K562 (cell line): ENCODE measurements at regions not wholly inside any gene's neighbourhood (a gene's known extent, or its start where the extent isn't known, plus 50 kb on each side); places are given as distances from the start of the nearest gene placed in this dataset.

ENCODE experiments used
- ATAC-seq: fragments of 200-7000 bp; cut with Tn5 transposase; 3 replicates; pipeline ENCODE4 v1.9.1; 2020; ENCODE audit warnings: moderate library complexity
- BruUV-seq: library from RNA; stranded (reverse); fragments of 400-500 nt; replicated peaks from 2 replicates; lab custom pipeline; 2021; lab: Mats Ljungman, UMichigan
- CTCF ChIA-PET: fragments of 300-600 bp; formaldehyde crosslinking; extraction: SDS; loops from one replicate; lab custom pipeline; 2021; ENCODE audit warnings: low intra/inter-chr PET ratio; lab: Yijun Ruan, JAX
- POLR2A ChIA-PET: fragments of 300-600, 350-650 bp; sonication (Branson Sonifier 250); formaldehyde crosslinking; extraction: SDS; loops from one replicate; lab custom pipeline; 2021; ENCODE audit warnings: antibody characterized with exemption, inconsistent platforms; lab: Yijun Ruan, JAX
- DNase-seq, 4 experiments: peaks; one replicate each; pipeline versions ENCODE4 v3.0.0 to v3.0.0-alpha.2; 2011 to 2018; ENCODE audit warnings: low spot score in 3 of 4, mixed read lengths in 3 of 4; ENCODE audit errors: extremely low read depth in 1 of 4
- FAIRE-seq: peaks from 2 replicates; lab custom pipeline; 2011; peaks lifted over from hg19 to GRCh38; lab: Jason Lieb, UNC
- H2AFZ ChIP-seq: 2 replicates; pipeline ENCODE4 v1.6.0; 2011; ENCODE audit warnings: low read depth, low read length, control low read depth, inconsistent platforms
- H3K27ac ChIP-seq: fragments of 200-600 bp; 3 replicates; pipeline ENCODE4 v1.8.0; 2011; ENCODE audit warnings: low read depth, mild to moderate bottlenecking, control low read depth, inconsistent platforms, low read length, moderate library complexity, mixed read lengths; ENCODE audit errors: extremely low read depth
- H3K27me3 ChIP-seq, 2 experiments: fragments of 300-600 bp in 1 of 2; 2 replicates in 1 of 2; 3 replicates in 1 of 2; pipeline versions ENCODE4 v1.6.0 to v1.8.0; 2011; ENCODE audit warnings: inconsistent platforms in 2 of 2, low read length in 2 of 2, mild to moderate bottlenecking in 1 of 2, mixed read lengths in 1 of 2, moderate library complexity in 1 of 2; ENCODE audit not compliant: control insufficient read depth in 2 of 2, insufficient read depth in 2 of 2
- H3K36me3 ChIP-seq: fragments of 300-600 bp; 3 replicates; pipeline ENCODE4 v1.8.0; 2011; ENCODE audit warnings: mild to moderate bottlenecking, low read length, inconsistent platforms; ENCODE audit not compliant: control insufficient read depth, insufficient read depth
- H3K4me1 ChIP-seq, 2 experiments: fragments of 200-600 bp in 1 of 2; replicated peaks in 1 of 2; 2 replicates in 1 of 2; 3 replicates in 1 of 2; pipeline versions ENCODE4 v1.5.1 to v1.8.0; 2011; ENCODE audit warnings: inconsistent platforms in 2 of 2, low read length in 2 of 2, mild to moderate bottlenecking in 1 of 2, mixed read lengths in 1 of 2, moderate library complexity in 1 of 2; ENCODE audit not compliant: control insufficient read depth in 2 of 2, insufficient read depth in 2 of 2
- H3K4me2 ChIP-seq: 2 replicates; pipeline ENCODE4 v1.6.1; 2011; ENCODE audit warnings: low read length, control low read depth, inconsistent platforms, mixed read lengths; ENCODE audit not compliant: insufficient read depth
- H3K4me3 ChIP-seq: fragments of 200-600 bp; sonication (generic), shearing (Covaris generic); 2 replicates; pipeline ENCODE4 v1.5.1; 2016; ENCODE audit warnings: control low read depth, inconsistent platforms
- H3K79me2 ChIP-seq: fragments of 200-600 bp; 3 replicates; pipeline ENCODE4 v1.8.0; 2011; ENCODE audit warnings: low read length, inconsistent platforms; ENCODE audit not compliant: control insufficient read depth, insufficient read depth
- H3K9ac ChIP-seq, 2 experiments: 2 replicates each; pipeline versions ENCODE4 v1.6.0 to v1.6.1; 2011; ENCODE audit warnings: low read depth in 2 of 2, low read length in 2 of 2, control low read depth in 1 of 2, inconsistent platforms in 1 of 2, mild to moderate bottlenecking in 1 of 2, mixed read lengths in 1 of 2; ENCODE audit not compliant: insufficient read depth in 1 of 2
- H3K9me1 ChIP-seq: one replicate; pipeline ENCODE4 v1.6.0; 2011; ENCODE audit warnings: inconsistent platforms, mild to moderate bottlenecking, low read length, moderate library complexity; ENCODE audit not compliant: control insufficient read depth, insufficient read depth
- H3K9me3 ChIP-seq: replicated peaks from 2 replicates; pipeline ENCODE4 v1.5.1; 2011; ENCODE audit warnings: low read depth, low read length, inconsistent platforms; ENCODE audit not compliant: control insufficient read depth, insufficient read depth
- H4K20me1 ChIP-seq: replicated peaks from 2 replicates; pipeline ENCODE4 v1.6.1; 2011; ENCODE audit warnings: low read length, inconsistent platforms, mixed read lengths; ENCODE audit not compliant: control insufficient read depth, insufficient read depth
- ESRRB ChIP-seq: fragments of 250-450 bp; sonication (Bioruptor Pico); IDR thresholded peaks from 2 replicates; pipeline ENCODE4 v1.5.0; 2020; ENCODE audit warnings: mild to moderate bottlenecking, moderate library complexity, borderline replicate concordance
- GTF2B ChIP-seq: IDR thresholded peaks from 2 replicates; pipeline ENCODE4 v1.6.1; 2011; ENCODE audit not compliant: insufficient read length; ENCODE audit errors: extremely low read depth
- HDAC8 ChIP-seq: fragments of 450-650 bp; IDR thresholded peaks from 2 replicates; pipeline ENCODE4 v1.6.1; 2016; ENCODE audit warnings: mild to moderate bottlenecking, missing genetic modification characterization, moderate library complexity, missing compliant biosample characterization
- HIVEP1 ChIP-seq: fragments of 250-450 bp; sonication (Bioruptor Pico); IDR thresholded peaks from 2 replicates; pipeline ENCODE4 v1.4.0; 2020; ENCODE audit warnings: mild to moderate bottlenecking
- HNRNPH1 ChIP-seq: fragments of 200-400 bp; formaldehyde crosslinking; optimal IDR thresholded peaks from 2 replicates; pipeline ENCODE3; 2017; ENCODE audit warnings: low read depth, mild to moderate bottlenecking, low read length, moderate library complexity
- HNRNPL ChIP-seq: fragments of 200-400 bp; formaldehyde crosslinking; IDR thresholded peaks from 2 replicates; pipeline ENCODE4 v1.6.1; 2017; ENCODE audit warnings: low read depth, mild to moderate bottlenecking, low read length
- NCOR1 ChIP-seq: fragments of 450-650 bp; IDR thresholded peaks from 2 replicates; pipeline ENCODE4 v1.6.1; 2016; ENCODE audit warnings: mild to moderate bottlenecking, moderate library complexity
- NFXL1 ChIP-seq: fragments of 450-650 bp; formaldehyde crosslinking; IDR thresholded peaks from 2 replicates; pipeline ENCODE4 v1.4.0; 2021; ENCODE audit warnings: mild to moderate bottlenecking
- SIN3B ChIP-seq: fragments of 450-650 bp; IDR thresholded peaks from 2 replicates; pipeline ENCODE4 v1.6.1; 2017; ENCODE audit warnings: low read depth, mild to moderate bottlenecking, moderate library complexity
- SIX5 ChIP-seq, 2 experiments: IDR thresholded peaks; 2 replicates each; pipeline ENCODE4 v1.6.1; 2011; ENCODE audit warnings: low read length in 2 of 2, borderline replicate concordance in 1 of 2, low read depth in 1 of 2, mild to moderate bottlenecking in 1 of 2, moderate library complexity in 1 of 2; ENCODE audit not compliant: insufficient read depth in 1 of 2
- SMAD2 ChIP-seq: fragments of 150-350 bp; IDR thresholded peaks from 2 replicates; pipeline ENCODE4 v1.6.1; 2014; ENCODE audit warnings: low read depth, mild to moderate bottlenecking, low read length
- SOX6 ChIP-seq: fragments of 450-650 bp; IDR thresholded peaks from 2 replicates; pipeline ENCODE4 v1.6.1; 2014; ENCODE audit warnings: mild to moderate bottlenecking
- ZBTB17 ChIP-seq: fragments of 450-650 bp; formaldehyde crosslinking; IDR thresholded peaks from 2 replicates; pipeline ENCODE4 v1.4.0; 2020; ENCODE audit warnings: mild to moderate bottlenecking
- ZC3H4 ChIP-seq: sonication (generic); formaldehyde crosslinking; IDR thresholded peaks from 2 replicates; pipeline ENCODE4 v1.9.0; 2021; ENCODE audit warnings: missing genetic modification reagents, borderline replicate concordance
- ZKSCAN1 ChIP-seq: fragments of 150-350 bp; IDR thresholded peaks from 2 replicates; pipeline ENCODE4 v1.6.1; 2016; ENCODE audit warnings: low read depth, low read length
- ZNF165 ChIP-seq: fragments of 250-450 bp; sonication (Bioruptor Pico); IDR thresholded peaks from 2 replicates; pipeline ENCODE4 v1.4.0; 2020; ENCODE audit warnings: borderline replicate concordance
- ZNF408 ChIP-seq: fragments of 250-450 bp; sonication (Bioruptor Pico); IDR thresholded peaks from 2 replicates; pipeline ENCODE4 v1.4.0; 2020; ENCODE audit warnings: low read depth, mild to moderate bottlenecking, moderate library complexity
- in situ Hi-C: fragments of 300-500 bp; cut with MboI; formaldehyde crosslinking; loops from 4 replicates; pipeline ENCODE4 v1.15.0; 2018; ENCODE audit warnings: inconsistent platforms, mixed read lengths
- intact Hi-C: fragments of 100-400 bp; cut with micrococcal nuclease; formaldehyde crosslinking; loops from 2 replicates; pipeline ENCODE4 v1.14.2; 2022

- no peaks in the 10 kb centered on the region for H3K79me2 ChIP-seq
- H3K9me1 ChIP-seq = no peaks in the 10 kb centered on the region
- H3K9ac ChIP-seq = no peak overlapping the region
- H3K27ac ChIP-seq = no peak overlapping the region
- DNase-seq (no peak), ATAC-seq (no peak), FAIRE-seq (no peak)
- no peak overlapping the region for H3K4me3 ChIP-seq
- H3K36me3 ChIP-seq = no peaks in the 10 kb centered on the region
- POLR2A ChIA-PET = no interaction called here
- H3K9me3 ChIP-seq = no peaks in the 10 kb centered on the region
- H4K20me1 ChIP-seq = no peaks in the 10 kb centered on the region
- in situ Hi-C loops = no loop called here
- H2AFZ ChIP-seq = no peak overlapping the region
- no peaks in the 10 kb centered on the region for H3K27me3 ChIP-seq
- CTCF ChIA-PET = no interaction called here
- intact Hi-C loops = no loop called here
- H3K4me1 ChIP-seq = no peaks in the 10 kb centered on the region
- no TSS peak for BruUV-seq
- no peak overlapping the region for H3K4me2 ChIP-seq
- TF ChIP-seq SIX5 (IDR thresholded peaks at IDR 0.05; ENCODE audit: borderline replicate concordance in 1 of 2, insufficient read depth in 1 of 2, low read depth in 1 of 2, low read length in 2 of 2) (no peak), ZNF408 (no peak), HNRNPH1 (no peak), ZKSCAN1 (no peak), NFXL1 (CRISPR knock-in tag) (no peak), NCOR1 (no peak), GTF2B (no peak), ZBTB17 (CRISPR knock-in tag) (no peak), ZNF165 (no peak), SIN3B (no peak), SMAD2 (no peak), ESRRB (CRISPR knock-in tag) (no peak), ZC3H4 (CRISPR knock-in tag) (no peak), SOX6 (no peak), HIVEP1 (CRISPR knock-in tag) (no peak), HNRNPL (no peak), HDAC8 (no peak)
Observed at GRCh38 chr12:84789184-84789583, 123.4 kb downstream of the SLC6A15 start.
